OCI-LY7 (cell line): ENCODE measurements at regions not wholly inside any gene's neighbourhood (a gene's known extent, or its start where the extent isn't known, plus 50 kb on each side); places are given as distances from the start of the nearest gene placed in this dataset.

Experiments
- CTCF ChIP-seq: fragments of 200-600 bp; sonication (generic); conservative IDR thresholded peaks from 2 replicates; pipeline ENCODE4 v1.5.1; 2014; ENCODE audit warnings: mild to moderate bottlenecking, antibody characterized with exemption, low read length, moderate library complexity, mixed read lengths
- EZH2phosphoT487 ChIP-seq: fragments of 200-600 bp; sonication (generic); IDR thresholded peaks from 2 replicates; pipeline ENCODE4 v1.6.1; 2018; ENCODE audit warnings: low read depth, borderline replicate concordance, mild to moderate bottlenecking, mixed run types, antibody characterized with exemption, low read length, moderate library complexity, mixed read lengths

DNA sequence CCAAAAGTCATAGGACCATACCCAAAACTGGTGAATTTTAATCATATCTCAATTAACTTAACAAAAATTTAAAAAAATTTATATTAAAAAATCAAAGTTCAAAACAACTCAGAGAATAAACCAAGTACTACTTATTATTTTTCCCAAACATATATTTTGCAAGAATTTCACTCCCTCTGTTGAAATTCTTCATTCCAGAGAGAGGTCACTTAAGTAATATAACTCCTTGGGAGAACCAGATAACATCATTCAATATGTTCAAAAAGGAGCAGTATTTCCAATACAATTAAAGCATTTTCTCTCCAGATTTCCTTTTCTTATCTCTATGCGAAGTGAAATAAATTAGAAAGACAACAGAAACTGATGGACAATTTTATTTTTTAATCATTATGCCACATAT lies 165.9 kb upstream of the RND3 start:
- TF ChIP-seq CTCF (no peak), EZH2phosphoT487 (no peak)
